OCI-LY1 (cell line): ENCODE measurements at regions not wholly inside any gene's neighbourhood (a gene's known extent, or its start where the extent isn't known, plus 50 kb on each side); places are given as distances from the start of the nearest gene placed in this dataset.

Experiments
- H2AFZ ChIP-seq: fragments of 200-600 bp; sonication (generic), shearing (Covaris generic); 2 replicates; pipeline ENCODE4 v1.6.0; 2014; ENCODE audit warnings: antibody characterized with exemption, mild to moderate bottlenecking, low read length
- H3F3A ChIP-seq: fragments of 200-600 bp; sonication (generic), shearing (Covaris generic); 2 replicates; pipeline ENCODE4 v1.6.0; 2014; ENCODE audit warnings: mild to moderate bottlenecking, antibody characterized with exemption, low read length, moderate library complexity; ENCODE audit not compliant: insufficient read depth
- H3K27ac ChIP-seq: fragments of 200-600 bp; sonication (generic); 2 replicates; pipeline ENCODE4 v1.5.1; 2014; ENCODE audit warnings: low read length, mixed run types, mild to moderate bottlenecking, low read depth; ENCODE audit not compliant: poor library complexity, severe bottlenecking
- H3K27me3 ChIP-seq: fragments of 200-600 bp; sonication (generic); 2 replicates; pipeline ENCODE4 v1.6.0; 2014; ENCODE audit warnings: antibody characterized with exemption, mild to moderate bottlenecking, low read length, moderate library complexity; ENCODE audit not compliant: insufficient read depth
- H3K36me3 ChIP-seq: fragments of 200-600 bp; sonication (generic); 2 replicates; pipeline ENCODE4 v1.6.1; 2014; ENCODE audit warnings: mild to moderate bottlenecking, antibody characterized with exemption, low read length, moderate library complexity, mixed read lengths; ENCODE audit not compliant: insufficient read depth
- H3K4me1 ChIP-seq: fragments of 200-600 bp; sonication (generic); 2 replicates; pipeline ENCODE4 v1.5.1; 2014; ENCODE audit warnings: mild to moderate bottlenecking, low read length, moderate library complexity; ENCODE audit not compliant: insufficient read depth, severe bottlenecking
- H3K4me2 ChIP-seq: fragments of 200-600 bp; sonication (generic), shearing (Covaris generic); 2 replicates; pipeline ENCODE4 v1.6.1; 2014; ENCODE audit warnings: low read length
- H3K4me3 ChIP-seq: fragments of 200-600 bp; sonication (generic); 2 replicates; pipeline ENCODE4 v1.5.1; 2014; ENCODE audit warnings: low read length, low read depth, mild to moderate bottlenecking, mixed read lengths; ENCODE audit not compliant: poor library complexity, severe bottlenecking
- H3K79me2 ChIP-seq: fragments of 200-600 bp; shearing (Covaris generic); 2 replicates; pipeline ENCODE4 v1.6.1; 2016; ENCODE audit warnings: mixed run types, low read length, mixed read lengths; ENCODE audit not compliant: insufficient read depth
- H3K9ac ChIP-seq: fragments of 200-600 bp; sonication (generic), shearing (Covaris generic); 2 replicates; pipeline ENCODE4 v1.6.1; 2014; ENCODE audit warnings: mild to moderate bottlenecking, low read length, mixed read lengths
- H3K9me2 ChIP-seq: fragments of 200-600 bp; sonication (generic), shearing (Covaris generic); 2 replicates; pipeline ENCODE4 v1.6.1; 2014; ENCODE audit warnings: low read depth, mild to moderate bottlenecking, low read length, mixed read lengths
- H3K9me3 ChIP-seq: fragments of 200-600 bp; shearing (Covaris generic); 2 replicates; pipeline ENCODE4 v1.6.1; 2014; ENCODE audit warnings: low read length, mixed read lengths
- H4K20me1 ChIP-seq: fragments of 200-600 bp; sonication (generic), shearing (Covaris generic); 2 replicates; pipeline ENCODE4 v1.6.0; 2016; ENCODE audit warnings: mild to moderate bottlenecking, low read length; ENCODE audit not compliant: insufficient read depth
- CTCF ChIP-seq: fragments of 200-600 bp; sonication (generic), shearing (Covaris generic); IDR thresholded peaks from 2 replicates; pipeline ENCODE4 v1.5.1; 2017; ENCODE audit warnings: mild to moderate bottlenecking, antibody characterized with exemption, low read length, moderate library complexity, mixed read lengths
- EZH2 ChIP-seq: fragments of 200-600 bp; sonication (generic), shearing (Covaris generic); IDR thresholded peaks from 2 replicates; pipeline ENCODE4 v1.8.0; 2017; ENCODE audit warnings: borderline replicate concordance, mixed run types, mild to moderate bottlenecking, antibody characterized with exemption, low read length, moderate library complexity, mixed read lengths

- no peak overlapping the region for H2AFZ ChIP-seq
- H3K4me2 ChIP-seq = no peak overlapping the region
Observed at GRCh38 chr5:109532773-109533364, 123.1 kb upstream of the PJA2 start.

GRCh38 chr5:109531262-109531661 lies 121.5 kb upstream of the PJA2 start:
- Histone ChIP-seq H3K4me1 (no peaks in the 10 kb centered on the region), H3K9me2 (no peaks in the 10 kb centered on the region), H4K20me1 (no peaks in the 10 kb centered on the region), H3K4me3 (no peak overlapping the region), H3K4me2 (no peak overlapping the region), H3K9me3 (no peaks in the 10 kb centered on the region), H2AFZ (no peak overlapping the region), H3K9ac (no peak overlapping the region), H3K27me3 (no peaks in the 10 kb centered on the region), H3F3A (no peaks in the 10 kb centered on the region), H3K36me3 (no peaks in the 10 kb centered on the region), H3K27ac (no peak overlapping the region), H3K79me2 (no peaks in the 10 kb centered on the region)
- TF ChIP-seq EZH2 (no peak), CTCF (no peak)

More at GRCh38 chr5:109532773-109533364, 123.1 kb upstream of the PJA2 start:
- no peaks in the 10 kb centered on the region for H3K9me3 ChIP-seq
- no peaks in the 10 kb centered on the region for H3K9me2 ChIP-seq
- H3K36me3 ChIP-seq = no peaks in the 10 kb centered on the region
- H3K27me3 ChIP-seq = no peaks in the 10 kb centered on the region
- no peaks in the 10 kb centered on the region for H4K20me1 ChIP-seq
- TF ChIP-seq CTCF (no peak), EZH2 (no peak)
- no peaks in the 10 kb centered on the region for H3K4me1 ChIP-seq
- H3K9ac ChIP-seq = no peak overlapping the region
- H3F3A ChIP-seq = no peaks in the 10 kb centered on the region
- H3K4me3 ChIP-seq = no peak overlapping the region
- H3K27ac ChIP-seq = no peak overlapping the region
- no peaks in the 10 kb centered on the region for H3K79me2 ChIP-seq

- Histone ChIP-seq H3K9me2 (no peaks in the 10 kb centered on the region), H3K27me3 (no peaks in the 10 kb centered on the region), H3K9me3 (no peaks in the 10 kb centered on the region), H3F3A (no peaks in the 10 kb centered on the region), H3K4me1 (no peaks in the 10 kb centered on the region), H3K4me2 (no peak overlapping the region), H3K27ac (no peak overlapping the region), H4K20me1 (no peaks in the 10 kb centered on the region), H3K36me3 (no peaks in the 10 kb centered on the region), H3K9ac (no peak overlapping the region), H3K4me3 (no peak overlapping the region), H3K79me2 (no peaks in the 10 kb centered on the region), H2AFZ (no peak overlapping the region)
- no peak for TF ChIP-seq CTCF
- no peak for TF ChIP-seq EZH2
Observed at GRCh38 chr5:109529987-109530386, 120.2 kb upstream of the PJA2 start.
